Ovary (tissue), 3 donors: ENCODE measurements at regions not wholly inside any gene's neighbourhood (a gene's known extent, or its start where the extent isn't known, plus 50 kb on each side); places are given as distances from the start of the nearest gene placed in this dataset.

Source experiments
- POLR2A ChIP-seq: fragments of 450-650 bp; IDR thresholded peaks from one replicate; pipeline ENCODE4 v1.6.1; 2017; ENCODE audit warnings: antibody characterized with exemption, mild to moderate bottlenecking, moderate library complexity
- TF ChIP-seq, protein P1 (sequence below), 3 donors: fragments of 450-650 bp in 2 of 3; fragments of 200-600 bp in 1 of 3; IDR thresholded peaks; one replicate each; pipeline versions ENCODE4 v1.5.1 to v1.8.0; 2016 to 2022; ENCODE audit warnings: antibody characterized with exemption in 3 of 3, mild to moderate bottlenecking in 1 of 3
- donor health status: DM: no; HTN: no; CAD: no.

DNA sequence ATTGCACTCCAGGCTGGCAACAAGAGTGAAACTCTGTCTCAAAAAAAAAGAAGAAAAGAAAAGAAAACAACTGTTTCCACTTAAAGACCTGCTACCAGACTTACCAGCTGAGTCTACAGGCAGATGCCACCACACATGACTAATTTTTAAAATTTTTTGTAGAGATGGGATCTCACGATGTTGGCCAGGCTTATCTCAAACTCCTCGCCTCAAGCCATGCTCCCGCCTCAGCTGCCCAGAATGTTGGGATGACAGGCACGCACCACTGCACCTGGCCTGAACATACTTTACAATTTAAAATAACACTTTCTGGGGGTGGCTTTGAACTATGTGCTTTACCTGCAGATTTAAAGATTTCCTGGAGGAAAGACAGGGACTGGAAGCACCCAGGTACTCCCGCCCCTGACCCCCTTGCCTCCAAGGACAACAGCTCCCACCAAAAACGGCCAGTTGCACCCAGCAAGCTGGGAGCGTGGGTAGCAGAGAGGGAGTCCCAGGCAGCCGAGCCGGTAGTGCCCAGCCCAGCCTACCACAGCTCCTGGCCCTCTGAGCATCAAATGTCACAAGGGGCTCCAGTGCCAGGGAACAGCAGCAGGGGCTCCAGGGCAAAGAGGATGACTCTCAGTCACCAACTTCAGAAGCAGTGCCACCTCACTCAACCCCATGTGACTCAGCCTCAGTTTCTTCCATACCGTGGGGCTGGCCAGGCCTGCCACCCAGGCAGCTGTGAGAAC lies 262.9 kb downstream of the PARN start:
- TF ChIP-seq, protein P1, sequence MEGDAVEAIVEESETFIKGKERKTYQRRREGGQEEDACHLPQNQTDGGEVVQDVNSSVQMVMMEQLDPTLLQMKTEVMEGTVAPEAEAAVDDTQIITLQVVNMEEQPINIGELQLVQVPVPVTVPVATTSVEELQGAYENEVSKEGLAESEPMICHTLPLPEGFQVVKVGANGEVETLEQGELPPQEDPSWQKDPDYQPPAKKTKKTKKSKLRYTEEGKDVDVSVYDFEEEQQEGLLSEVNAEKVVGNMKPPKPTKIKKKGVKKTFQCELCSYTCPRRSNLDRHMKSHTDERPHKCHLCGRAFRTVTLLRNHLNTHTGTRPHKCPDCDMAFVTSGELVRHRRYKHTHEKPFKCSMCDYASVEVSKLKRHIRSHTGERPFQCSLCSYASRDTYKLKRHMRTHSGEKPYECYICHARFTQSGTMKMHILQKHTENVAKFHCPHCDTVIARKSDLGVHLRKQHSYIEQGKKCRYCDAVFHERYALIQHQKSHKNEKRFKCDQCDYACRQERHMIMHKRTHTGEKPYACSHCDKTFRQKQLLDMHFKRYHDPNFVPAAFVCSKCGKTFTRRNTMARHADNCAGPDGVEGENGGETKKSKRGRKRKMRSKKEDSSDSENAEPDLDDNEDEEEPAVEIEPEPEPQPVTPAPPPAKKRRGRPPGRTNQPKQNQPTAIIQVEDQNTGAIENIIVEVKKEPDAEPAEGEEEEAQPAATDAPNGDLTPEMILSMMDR (IDR thresholded peaks at IDR 0.05), result no peak
- TF ChIP-seq POLR2A, result no peak
